ENCODE measurements at regions not wholly inside any gene's neighbourhood (a gene's known extent, or its start where the extent isn't known, plus 50 kb on each side); places are given as distances from the start of the nearest gene placed in this dataset.

- TF ChIP-seq YY1 (IDR thresholded peaks at IDR 0.05; ENCODE audit: insufficient read depth, insufficient read length) (no peak), ZNF274 (IDR thresholded peaks at IDR 0.05; ENCODE audit: low read depth, low read length) (no peak)
Observed at GRCh38 chr7:155893664-155894063, 81.4 kb upstream of the SHH start.
